ENCODE measurements at regions not wholly inside any gene's neighbourhood (a gene's known extent, or its start where the extent isn't known, plus 50 kb on each side); places are given as distances from the start of the nearest gene placed in this dataset.

- Mint-ChIP-seq H3K27me3 (ENCODE audit: unreplicated experiment) (no peaks in the 10 kb centered on the region), H3K4me3 (ENCODE audit: unreplicated experiment) (no peak overlapping the region), H3K27ac (ENCODE audit: unreplicated experiment) (no peak overlapping the region), H3K36me3 (ENCODE audit: unreplicated experiment) (no peaks in the 10 kb centered on the region), H3K4me1 (ENCODE audit: low read depth, unreplicated experiment) (no peaks in the 10 kb centered on the region), H3K9me3 (ENCODE audit: unreplicated experiment) (peaks cover 2% of the 10 kb centered on the region)
- DNase-seq: no peak
- TF ChIP-seq CTCF (IDR thresholded peaks at IDR 0.05; ENCODE audit: partially characterized antibody, unreplicated experiment): no peak
Measured at GRCh38 chr2:118732432-118732831, 115.0 kb downstream of the EN1 start.

GRCh38 chr2:118731413-118731812 lies 116.0 kb downstream of the EN1 start:
- TF ChIP-seq CTCF (IDR thresholded peaks at IDR 0.05; ENCODE audit: partially characterized antibody, unreplicated experiment): no peak
- Mint-ChIP-seq H3K27me3 (ENCODE audit: unreplicated experiment) (no peaks in the 10 kb centered on the region), H3K4me1 (ENCODE audit: low read depth, unreplicated experiment) (no peaks in the 10 kb centered on the region), H3K27ac (ENCODE audit: unreplicated experiment) (no peak overlapping the region), H3K4me3 (ENCODE audit: unreplicated experiment) (no peak overlapping the region), H3K36me3 (ENCODE audit: unreplicated experiment) (peaks cover 4% of the 10 kb centered on the region), H3K9me3 (ENCODE audit: unreplicated experiment) (peaks cover 2% of the 10 kb centered on the region)
- no peak for DNase-seq

- peaks cover 4% of the 10 kb centered on the region for H3K36me3 Mint-ChIP-seq (ENCODE audit: unreplicated experiment)
- H3K27me3 Mint-ChIP-seq (ENCODE audit: unreplicated experiment): peaks cover 2% of the 10 kb centered on the region
- no peak overlapping the region for H3K4me3 Mint-ChIP-seq (ENCODE audit: unreplicated experiment)
- no peaks in the 10 kb centered on the region for H3K9me3 Mint-ChIP-seq (ENCODE audit: unreplicated experiment)
- no peak for TF ChIP-seq CTCF (IDR thresholded peaks at IDR 0.05; ENCODE audit: partially characterized antibody, unreplicated experiment)
- no peak for DNase-seq
- no peak overlapping the region for H3K27ac Mint-ChIP-seq (ENCODE audit: unreplicated experiment)
- no peaks in the 10 kb centered on the region for H3K4me1 Mint-ChIP-seq (ENCODE audit: low read depth, unreplicated experiment)
Measured at GRCh38 chr2:118730405-118730804, 117.0 kb downstream of the EN1 start.

GRCh38 chr2:118729760-118730159 lies 117.7 kb downstream of the EN1 start:
- Mint-ChIP-seq H3K4me3 (ENCODE audit: unreplicated experiment) (no peak overlapping the region), H3K36me3 (ENCODE audit: unreplicated experiment) (peaks cover 4% of the 10 kb centered on the region), H3K9me3 (ENCODE audit: unreplicated experiment) (no peaks in the 10 kb centered on the region), H3K27me3 (ENCODE audit: unreplicated experiment) (peaks cover 3% of the 10 kb centered on the region), H3K27ac (ENCODE audit: unreplicated experiment) (no peak overlapping the region), H3K4me1 (ENCODE audit: low read depth, unreplicated experiment) (no peaks in the 10 kb centered on the region)
- no peak for DNase-seq
- no peak for TF ChIP-seq CTCF (IDR thresholded peaks at IDR 0.05; ENCODE audit: partially characterized antibody, unreplicated experiment)

GRCh38 chr2:118728984-118729383 lies 118.5 kb downstream of the EN1 start:
- Mint-ChIP-seq H3K9me3 (ENCODE audit: unreplicated experiment) (no peaks in the 10 kb centered on the region), H3K4me1 (ENCODE audit: low read depth, unreplicated experiment) (no peaks in the 10 kb centered on the region), H3K4me3 (ENCODE audit: unreplicated experiment) (no peak overlapping the region), H3K36me3 (ENCODE audit: unreplicated experiment) (peaks cover 4% of the 10 kb centered on the region), H3K27me3 (ENCODE audit: unreplicated experiment) (peaks cover 3% of the 10 kb centered on the region), H3K27ac (ENCODE audit: unreplicated experiment) (no peak overlapping the region)
- DNase-seq: no peak
- TF ChIP-seq CTCF (IDR thresholded peaks at IDR 0.05; ENCODE audit: partially characterized antibody, unreplicated experiment): no peak
